ENCODE measurements at regions not wholly inside any gene's neighbourhood (a gene's known extent, or its start where the extent isn't known, plus 50 kb on each side); places are given as distances from the start of the nearest gene placed in this dataset.

DNA sequence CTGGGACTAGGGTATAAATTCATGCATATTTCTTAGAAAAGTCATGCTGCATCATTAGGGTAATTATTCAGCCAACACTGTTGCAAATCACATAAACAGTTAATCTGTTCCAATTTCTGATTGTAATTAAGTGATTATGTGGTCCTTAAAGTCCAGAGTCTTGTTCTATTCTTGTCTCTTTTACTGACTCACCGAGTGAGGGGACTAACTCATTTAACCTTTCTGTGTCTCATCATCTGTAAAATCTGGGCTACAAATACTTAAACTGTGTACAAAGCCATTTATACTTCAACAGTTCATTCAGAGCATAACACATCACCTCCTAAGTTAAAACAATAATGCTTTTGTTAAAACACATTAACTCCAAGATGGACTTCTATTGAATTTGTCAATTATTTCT, 65.4 kb upstream of the KLHL13 start:
- H3K56ac ChIP-seq (replicated peaks; ENCODE audit: insufficient read length, low read depth, low read length) = no peak overlapping the region
- no peaks in the 10 kb centered on the region for H3K79me2 ChIP-seq (ENCODE audit: control insufficient read depth in 1 of 2, insufficient read depth in 2 of 2, low read length in 2 of 2)
- no peak overlapping the region for H2BK15ac ChIP-seq (ENCODE audit: low read length)
- H3K18ac ChIP-seq (ENCODE audit: extremely low read depth, low read length) = no peak overlapping the region
- no peaks in the 10 kb centered on the region for H3K23me2 ChIP-seq (ENCODE audit: low read depth, low read length)
- no peak overlapping the region for H2BK12ac ChIP-seq (ENCODE audit: low read depth, low read length)
- no peak overlapping the region for H3K4ac ChIP-seq (replicated peaks; ENCODE audit: insufficient read length, low read depth, low read length)
- ChIA-PET POLR2A (ENCODE audit: partially characterized antibody) (no interaction called here), CTCF (ENCODE audit: partially characterized antibody) (no interaction called here)
- no peak overlapping the region for H4K8ac ChIP-seq (ENCODE audit: extremely low read depth, insufficient read depth, low read length)
- H3K27ac ChIP-seq (ENCODE audit: low read depth, low read length) = no peak overlapping the region
- H3K23ac ChIP-seq (ENCODE audit: insufficient read length) = no peak overlapping the region
- WGBS, 2 experiments (ENCODE audit: extremely low coverage in 1 of 2, insufficient coverage in 1 of 2, insufficient read length in 1 of 2, insufficient replicate concordance in 2 of 2, low coverage in 1 of 2, low lambda C conversion rate in 2 of 2, missing lambda C conversion rate in 1 of 2) = 100% methylated on average over 1 of the region's 1 CpG; no CpG with 5 or more reads in 1 of the 2 experiments
- H2AK5ac ChIP-seq (ENCODE audit: low read depth, low read length) = no peak overlapping the region
- no peaks in the 10 kb centered on the region for H3K36me3 ChIP-seq (ENCODE audit: control insufficient read depth in 2 of 4, insufficient read depth in 4 of 4, low read length in 3 of 4)
- H2BK120ac ChIP-seq (replicated peaks; ENCODE audit: low read depth, low read length) = no peak overlapping the region
- H3K4me2 ChIP-seq (ENCODE audit: insufficient read depth in 1 of 2, low read depth in 2 of 2, low read length in 2 of 2) = no peak overlapping the region
- DNase-seq (ENCODE audit: low read depth in 1 of 2, low spot score in 2 of 2) (no peak), FAIRE-seq (no peak)
- no peak overlapping the region for H3K14ac ChIP-seq (ENCODE audit: insufficient read length)
- H3K4me3 ChIP-seq (ENCODE audit: extremely low read depth in 1 of 4, insufficient read depth in 2 of 4, low read depth in 3 of 4, low read length in 4 of 4) = no peak overlapping the region
- no peaks in the 10 kb centered on the region for H3K27me3 ChIP-seq (replicated peaks in 1 of 4; ENCODE audit: control insufficient read depth in 3 of 4, extremely low read depth in 1 of 4, insufficient read depth in 3 of 4, low read length in 3 of 4)
- H3K4me1 ChIP-seq (replicated peaks in 1 of 4; ENCODE audit: control insufficient read depth in 3 of 4, insufficient read depth in 4 of 4, low read length in 3 of 4) = peaks cover 0 to 2% (median 0%) of the 10 kb centered on the region in 4 experiments; a peak in 2 of 7 replicates
- no peak overlapping the region for H2AFZ ChIP-seq (ENCODE audit: low read length)
- H3K9ac ChIP-seq (replicated peaks in 1 of 4; ENCODE audit: extremely low read depth in 1 of 4, low read depth in 3 of 4, low read length in 3 of 4) = no peak overlapping the region
- TF ChIP-seq SRF (IDR thresholded peaks at IDR 0.05; ENCODE audit: low read depth, low read length) (no peak), RAD21 (IDR thresholded peaks at IDR 0.05 in 1 of 2, conservative IDR thresholded peaks at IDR 0.05 in 1 of 2; ENCODE audit: low read depth in 2 of 2, low read length in 2 of 2) (no peak), RNF2 (IDR thresholded peaks at IDR 0.05; ENCODE audit: borderline replicate concordance, low read depth, low read length, missing control alignments, poor library complexity, severe bottlenecking) (no peak), KDM5A (IDR thresholded peaks at IDR 0.05; ENCODE audit: low read length) (no peak), BACH1 (IDR thresholded peaks at IDR 0.05; ENCODE audit: low read length) (no peak), TEAD4 (IDR thresholded peaks at IDR 0.05; ENCODE audit: low read depth, low read length) (no peak), RXRA (IDR thresholded peaks at IDR 0.05; ENCODE audit: insufficient read depth, low read depth, low read length) (no peak), NRF1 (IDR thresholded peaks at IDR 0.05; ENCODE audit: low read depth, low read length) (no peak), RFX5 (IDR thresholded peaks at IDR 0.05; ENCODE audit: borderline replicate concordance, low read depth, low read length) (no peak), MAFK (IDR thresholded peaks at IDR 0.05; ENCODE audit: low read depth, low read length) (no peak)
- H4K91ac ChIP-seq (replicated peaks; ENCODE audit: insufficient read length, low read length) = no peak overlapping the region
- H3K79me1 ChIP-seq (ENCODE audit: low read depth, low read length) = no peaks in the 10 kb centered on the region
- H4K5ac ChIP-seq (ENCODE audit: insufficient read length, low read depth, low read length) = no peak overlapping the region
- H4K20me1 ChIP-seq (replicated peaks in 1 of 2; ENCODE audit: control insufficient read depth in 1 of 2, insufficient read depth in 2 of 2, low read length in 2 of 2) = no peaks in the 10 kb centered on the region
- H2BK20ac ChIP-seq (ENCODE audit: low read length) = no peak overlapping the region
- no peak overlapping the region for H2BK5ac ChIP-seq (ENCODE audit: low read depth, low read length)
- H3K9me3 ChIP-seq (ENCODE audit: insufficient read depth in 2 of 2, low read depth in 1 of 2, low read length in 1 of 2) = no peaks in the 10 kb centered on the region

Measured in H1 (cell line).